Heart left ventricle (tissue), 13 donors: ENCODE measurements at regions not wholly inside any gene's neighbourhood (a gene's known extent, or its start where the extent isn't known, plus 50 kb on each side); places are given as distances from the start of the nearest gene placed in this dataset.

Experiments
- CTCF ChIP-seq, 12 donors: fragments of 200-600 bp; sonication (generic) in 4 of 12; IDR thresholded peaks; one replicate each; pipeline versions ENCODE4 v1.5.0 to v1.8.0; 2018 to 2022; ENCODE audit warnings: antibody characterized with exemption in 12 of 12, mild to moderate bottlenecking in 5 of 12
- POLR2A ChIP-seq, 2 donors: fragments of 450-650 bp; IDR thresholded peaks; one replicate each; pipeline ENCODE4 v1.6.1; 2017; ENCODE audit warnings: antibody characterized with exemption in 2 of 2, mild to moderate bottlenecking in 2 of 2, moderate library complexity in 2 of 2
- donor health status: ischemic (EF 13 %, LVEDD 7.1; RV severe dilation, severe dysfunction).
- donor health status: DM: no; HTN: yes; CAD: no.
- donor health status: DM: no; HTN: no; CAD: no.
- donor health status: ischemic (EF 25% LVEDD 6.9; RV normal size, moderate dysfunction).
- donor health status: ischemic (EF 25% LVEDD 5.7; RV mildly dilated, moderate dysfunction).
- donor health status: ischemic (EF 35%, LVEDD 5.7; RV mildly dilated, moderate dysfunction).
- donor health status: nonischemic (EF 11% LVEDD 7.7; RV severe dilation, severe dysfunction).
- donor health status: DM: yes; HTN: yes; CAD: no.
- donor health status: PGD.
- donor health status: ischemic (EF 29% LVEDD 5.4; RV normal size, mild dysfunction).
- donor health status: nonischemic (EF 23%, LVEDD 6.1; RV moderate dilation, normal function).

- no peak for TF ChIP-seq CTCF (IDR thresholded peaks at IDR 0.05)
- no peak for TF ChIP-seq POLR2A (IDR thresholded peaks at IDR 0.05)
These were observed 73.6 kb downstream of the METRNL start for GRCh38 chr17:83152745-83153611.
